ENCODE measurements at regions not wholly inside any gene's neighbourhood (a gene's known extent, or its start where the extent isn't known, plus 50 kb on each side); places are given as distances from the start of the nearest gene placed in this dataset.

DNA sequence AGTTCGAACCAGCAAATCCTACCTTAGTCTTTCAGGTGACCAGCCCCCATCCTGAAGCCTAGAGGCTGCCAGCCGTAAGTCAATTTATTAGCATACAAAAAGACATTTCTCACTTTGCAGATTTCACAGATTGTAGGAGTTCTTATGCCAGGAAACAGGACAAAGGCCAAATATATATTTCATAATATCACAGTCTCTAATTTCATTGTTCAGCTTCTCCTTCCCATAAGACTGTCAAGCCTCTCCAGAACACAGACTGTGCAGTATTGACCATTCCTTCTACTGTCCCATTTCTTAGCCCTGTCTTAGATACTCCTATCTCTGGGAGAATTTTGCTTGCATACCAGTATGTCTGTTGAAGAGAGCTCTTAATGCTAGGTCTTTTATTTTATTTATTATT, 89.2 kb upstream of the RESF1 start:
- Histone ChIP-seq H4K20me1 (ENCODE audit: insufficient read depth, low read length) (no peaks in the 10 kb centered on the region), H3K4me1 (ENCODE audit: low read length) (0 out of 2 replicates have a peak, but pooled peaks cover 2% of the 10 kb centered on the region), H3K27me3 (replicated peaks; ENCODE audit: insufficient read depth, low read length) (no peaks in the 10 kb centered on the region), H3K36me3 (replicated peaks; ENCODE audit: insufficient read depth, low read length) (no peaks in the 10 kb centered on the region), H3K9ac (ENCODE audit: low read length) (no peak overlapping the region), H3K9me2 (replicated peaks; ENCODE audit: insufficient read depth, low read length) (no peaks in the 10 kb centered on the region), H3F3A (ENCODE audit: insufficient read depth, low read length) (no peaks in the 10 kb centered on the region), H3K27ac (ENCODE audit: low read length) (no peak overlapping the region), H2AFZ (ENCODE audit: low read length) (no peak overlapping the region), H3K79me2 (ENCODE audit: low read length) (no peaks in the 10 kb centered on the region), H3K9me3 (replicated peaks; ENCODE audit: insufficient read depth, low read length) (no peaks in the 10 kb centered on the region), H3K4me3 (ENCODE audit: low read length) (no peak overlapping the region), H3K4me2 (ENCODE audit: low read depth, low read length) (no peak overlapping the region)
- no peak for DNase-seq
- no peak for TF ChIP-seq EZH2 (optimal IDR thresholded peaks at IDR 0.05; ENCODE audit: low read depth, low read length)
- TF ChIP-seq EZH2phosphoT487 (IDR thresholded peaks at IDR 0.05; ENCODE audit: low read length) = no peak
- TF ChIP-seq, protein P1, sequence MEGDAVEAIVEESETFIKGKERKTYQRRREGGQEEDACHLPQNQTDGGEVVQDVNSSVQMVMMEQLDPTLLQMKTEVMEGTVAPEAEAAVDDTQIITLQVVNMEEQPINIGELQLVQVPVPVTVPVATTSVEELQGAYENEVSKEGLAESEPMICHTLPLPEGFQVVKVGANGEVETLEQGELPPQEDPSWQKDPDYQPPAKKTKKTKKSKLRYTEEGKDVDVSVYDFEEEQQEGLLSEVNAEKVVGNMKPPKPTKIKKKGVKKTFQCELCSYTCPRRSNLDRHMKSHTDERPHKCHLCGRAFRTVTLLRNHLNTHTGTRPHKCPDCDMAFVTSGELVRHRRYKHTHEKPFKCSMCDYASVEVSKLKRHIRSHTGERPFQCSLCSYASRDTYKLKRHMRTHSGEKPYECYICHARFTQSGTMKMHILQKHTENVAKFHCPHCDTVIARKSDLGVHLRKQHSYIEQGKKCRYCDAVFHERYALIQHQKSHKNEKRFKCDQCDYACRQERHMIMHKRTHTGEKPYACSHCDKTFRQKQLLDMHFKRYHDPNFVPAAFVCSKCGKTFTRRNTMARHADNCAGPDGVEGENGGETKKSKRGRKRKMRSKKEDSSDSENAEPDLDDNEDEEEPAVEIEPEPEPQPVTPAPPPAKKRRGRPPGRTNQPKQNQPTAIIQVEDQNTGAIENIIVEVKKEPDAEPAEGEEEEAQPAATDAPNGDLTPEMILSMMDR (IDR thresholded peaks at IDR 0.05; ENCODE audit: low read length) = no peak

DNA sequence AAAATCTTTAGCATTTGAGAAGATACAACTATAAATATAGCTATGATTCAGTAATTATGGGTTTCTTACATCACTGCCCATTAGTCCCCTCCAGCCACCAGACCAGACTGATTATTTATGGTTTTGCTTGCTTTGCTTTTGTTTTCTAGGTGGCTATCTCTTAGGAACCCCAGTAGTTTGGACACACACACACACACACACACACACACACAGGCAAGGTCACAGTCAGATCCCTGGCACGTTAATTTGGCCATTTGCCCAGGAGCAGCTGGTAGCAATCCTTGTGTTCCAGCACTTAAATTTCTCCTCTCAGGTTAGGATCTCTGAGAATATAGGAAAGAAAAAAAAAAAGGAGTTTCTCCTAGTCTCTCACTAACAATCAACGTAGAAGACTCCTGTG, 90.2 kb upstream of the RESF1 start:
- DNase-seq = no peak
- Histone ChIP-seq H3F3A (ENCODE audit: insufficient read depth, low read length) (no peaks in the 10 kb centered on the region), H2AFZ (ENCODE audit: low read length) (no peak overlapping the region), H4K20me1 (ENCODE audit: insufficient read depth, low read length) (no peaks in the 10 kb centered on the region), H3K4me2 (ENCODE audit: low read depth, low read length) (no peak overlapping the region), H3K79me2 (ENCODE audit: low read length) (no peaks in the 10 kb centered on the region), H3K27ac (ENCODE audit: low read length) (no peak overlapping the region), H3K9ac (ENCODE audit: low read length) (no peak overlapping the region), H3K27me3 (replicated peaks; ENCODE audit: insufficient read depth, low read length) (no peaks in the 10 kb centered on the region), H3K9me2 (replicated peaks; ENCODE audit: insufficient read depth, low read length) (no peaks in the 10 kb centered on the region), H3K9me3 (replicated peaks; ENCODE audit: insufficient read depth, low read length) (no peaks in the 10 kb centered on the region), H3K36me3 (replicated peaks; ENCODE audit: insufficient read depth, low read length) (no peaks in the 10 kb centered on the region), H3K4me3 (ENCODE audit: low read length) (no peak overlapping the region), H3K4me1 (ENCODE audit: low read length) (no peaks in the 10 kb centered on the region)
- no peak for TF ChIP-seq EZH2 (optimal IDR thresholded peaks at IDR 0.05; ENCODE audit: low read depth, low read length)
- TF ChIP-seq, protein P1 (IDR thresholded peaks at IDR 0.05; ENCODE audit: low read length) = no peak
- no peak for TF ChIP-seq EZH2phosphoT487 (IDR thresholded peaks at IDR 0.05; ENCODE audit: low read length)

DNA sequence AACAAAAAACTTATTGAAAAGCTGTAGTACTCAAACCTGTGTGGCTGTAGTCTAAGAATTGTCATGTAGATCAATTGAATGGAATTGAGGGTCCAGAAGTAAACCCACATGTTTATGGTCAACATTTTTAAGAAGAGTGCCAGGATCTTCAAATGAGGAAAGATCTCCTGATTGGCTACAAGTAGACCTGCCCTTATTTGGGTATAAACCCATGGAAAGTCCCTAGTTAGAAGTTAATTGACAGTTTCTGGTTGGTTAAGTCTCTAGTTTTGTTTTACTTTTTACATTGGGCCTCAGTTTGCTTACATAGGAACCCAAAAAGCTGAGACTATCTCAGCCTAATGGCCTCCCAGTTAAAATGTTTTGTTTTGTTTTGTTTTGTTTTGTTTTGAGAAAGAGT, 91.9 kb upstream of the RESF1 start:
- H3K4me2 ChIP-seq (ENCODE audit: low read depth, low read length) = no peak overlapping the region
- H3K36me3 ChIP-seq (replicated peaks; ENCODE audit: insufficient read depth, low read length) = no peaks in the 10 kb centered on the region
- H3K9me3 ChIP-seq (replicated peaks; ENCODE audit: insufficient read depth, low read length) = no peaks in the 10 kb centered on the region
- H3K27ac ChIP-seq (ENCODE audit: low read length) = no peak overlapping the region
- no peak overlapping the region for H3K4me3 ChIP-seq (ENCODE audit: low read length)
- H3K27me3 ChIP-seq (replicated peaks; ENCODE audit: insufficient read depth, low read length) = no peaks in the 10 kb centered on the region
- no peaks in the 10 kb centered on the region for H3F3A ChIP-seq (ENCODE audit: insufficient read depth, low read length)
- H2AFZ ChIP-seq (ENCODE audit: low read length) = no peak overlapping the region
- TF ChIP-seq EZH2 (optimal IDR thresholded peaks at IDR 0.05; ENCODE audit: low read depth, low read length) (no peak), EZH2phosphoT487 (IDR thresholded peaks at IDR 0.05; ENCODE audit: low read length) (no peak)
- TF ChIP-seq, protein P1 (IDR thresholded peaks at IDR 0.05; ENCODE audit: low read length) = no peak
- no peaks in the 10 kb centered on the region for H3K79me2 ChIP-seq (ENCODE audit: low read length)
- H3K9me2 ChIP-seq (replicated peaks; ENCODE audit: insufficient read depth, low read length) = no peaks in the 10 kb centered on the region
- no peaks in the 10 kb centered on the region for H3K4me1 ChIP-seq (ENCODE audit: low read length)
- peak; percentile 14 for DNase-seq
- H3K9ac ChIP-seq (ENCODE audit: low read length) = no peak overlapping the region
- no peaks in the 10 kb centered on the region for H4K20me1 ChIP-seq (ENCODE audit: insufficient read depth, low read length)

Measured in MM.1S (cell line).